ENCODE measurements at regions not wholly inside any gene's neighbourhood (a gene's known extent, or its start where the extent isn't known, plus 50 kb on each side); places are given as distances from the start of the nearest gene placed in this dataset.

DNA sequence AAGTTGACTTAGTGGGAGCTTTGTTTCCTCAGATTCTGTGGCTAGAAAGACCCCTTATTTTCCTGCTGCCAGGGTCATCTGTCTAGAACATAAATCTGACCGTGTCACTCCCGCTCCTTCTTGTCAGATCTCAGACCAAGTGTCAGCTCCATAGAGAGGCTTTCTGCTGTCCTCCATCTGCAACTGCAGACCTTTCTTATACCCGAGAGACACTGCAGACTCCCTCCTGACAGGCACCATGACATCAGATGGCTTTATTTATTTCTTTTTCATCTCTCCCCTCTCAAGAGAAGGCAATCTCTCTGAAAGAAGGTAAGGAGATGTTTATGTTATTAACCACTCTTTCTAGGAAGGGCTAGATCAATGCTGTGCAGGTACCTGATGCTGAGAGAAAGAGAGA lies 726.5 kb downstream of the UQCRFS1 start:
- DNase-seq (ENCODE audit: low spot score) = no peak

DNA sequence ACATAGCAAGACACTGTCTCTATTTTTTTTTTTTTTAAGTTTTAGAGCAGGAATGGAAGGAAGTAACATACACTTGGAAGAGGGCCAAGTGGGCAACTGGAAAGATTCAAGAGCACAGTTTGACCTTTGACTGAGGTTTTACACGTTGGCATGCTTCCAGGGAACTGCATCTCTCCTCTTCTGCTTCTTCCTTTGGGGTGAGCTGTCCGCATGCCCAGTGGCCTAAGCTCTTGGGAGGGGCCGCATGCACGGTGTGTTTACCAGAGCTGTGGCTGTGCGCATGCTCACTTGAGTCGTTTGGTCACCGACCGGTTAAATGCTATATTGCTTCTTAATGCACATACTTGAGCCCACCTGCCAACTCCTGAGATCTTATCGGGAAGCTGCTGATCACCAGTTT lies 727.7 kb downstream of the UQCRFS1 start:
- DNase-seq (ENCODE audit: low spot score) = peak; percentile 38

DNA sequence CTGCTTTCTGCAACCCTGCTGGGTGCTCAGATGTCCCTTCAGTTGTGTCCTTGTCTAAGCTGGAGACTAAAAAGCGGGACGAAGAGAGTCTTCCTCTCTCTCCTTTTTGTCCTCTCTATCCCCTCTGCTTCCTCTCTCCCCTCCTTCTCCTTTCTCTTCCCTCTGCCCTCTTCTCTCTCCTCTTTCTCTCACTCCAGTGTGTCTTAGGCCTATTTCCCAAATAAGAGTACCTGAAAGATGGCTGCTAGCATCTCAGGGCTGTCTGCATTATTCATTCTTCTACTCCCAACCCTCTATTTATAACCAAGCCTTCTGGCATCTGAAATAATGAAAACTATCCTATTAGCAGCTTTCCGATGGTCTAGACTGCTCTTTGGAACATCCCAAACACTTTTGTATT lies 729.8 kb downstream of the UQCRFS1 start:
- DNase-seq (ENCODE audit: low spot score) = no peak

DNA sequence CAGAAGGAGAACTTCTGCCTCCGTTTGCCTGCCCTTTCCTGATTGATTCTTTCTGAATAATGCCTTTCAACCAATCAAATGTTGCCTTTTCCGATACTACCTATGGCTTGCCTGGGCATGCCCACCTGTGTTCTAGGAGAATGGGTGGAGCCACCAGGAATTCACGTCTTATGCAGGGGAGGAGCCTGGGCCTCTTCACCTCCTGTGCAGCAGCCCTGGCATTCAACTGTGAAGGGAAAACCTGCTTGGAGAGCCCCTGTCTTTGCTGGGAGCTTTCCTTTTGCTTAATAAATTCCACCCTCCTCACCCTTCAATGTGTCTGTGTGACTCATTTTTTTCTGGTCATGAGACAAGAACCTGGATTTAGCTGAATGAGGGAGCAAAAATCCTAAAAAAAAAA lies 730.7 kb downstream of the UQCRFS1 start:
- DNase-seq (ENCODE audit: low spot score) = no peak

DNA sequence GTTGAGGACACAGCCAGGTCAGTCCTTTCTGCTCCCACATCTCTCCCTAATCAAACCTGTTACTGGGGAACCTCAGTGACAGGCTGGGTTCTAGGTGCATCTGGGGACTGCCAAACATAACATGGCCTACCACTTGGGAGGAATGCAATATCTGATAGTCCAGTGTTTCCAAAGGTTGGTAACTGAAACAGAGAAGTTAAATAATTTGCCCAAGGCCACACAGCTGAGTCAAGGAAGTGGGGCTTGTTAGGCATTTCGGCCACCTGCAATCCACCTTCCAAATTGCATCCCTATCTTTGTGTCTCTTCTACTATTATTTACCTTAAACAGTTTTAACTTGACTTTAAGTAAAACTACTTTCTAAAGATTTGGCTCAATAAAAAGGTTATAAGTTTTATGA lies 731.3 kb downstream of the UQCRFS1 start:
- DNase-seq (ENCODE audit: low spot score) = no peak

DNA sequence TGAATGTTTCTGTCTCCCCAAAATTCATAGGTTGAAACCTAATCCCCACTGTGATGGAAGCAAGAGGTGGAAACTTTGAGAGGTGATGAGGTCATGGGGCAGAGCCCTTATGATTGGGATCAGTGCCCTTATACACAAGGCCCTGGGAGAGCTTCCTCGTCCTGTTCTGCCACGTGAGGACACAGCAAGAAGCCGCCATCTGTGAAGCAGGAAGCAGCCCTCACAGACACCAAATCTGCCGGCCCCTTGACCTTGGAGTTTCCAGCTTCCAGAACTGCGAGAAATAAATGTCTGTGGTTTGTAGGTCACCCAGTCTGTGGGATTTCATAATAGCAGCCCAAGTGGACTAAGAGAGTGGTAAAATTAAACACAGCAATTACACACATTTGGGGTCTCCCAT lies 737.4 kb downstream of the UQCRFS1 start:
- no peak for DNase-seq (ENCODE audit: low spot score)

DNA sequence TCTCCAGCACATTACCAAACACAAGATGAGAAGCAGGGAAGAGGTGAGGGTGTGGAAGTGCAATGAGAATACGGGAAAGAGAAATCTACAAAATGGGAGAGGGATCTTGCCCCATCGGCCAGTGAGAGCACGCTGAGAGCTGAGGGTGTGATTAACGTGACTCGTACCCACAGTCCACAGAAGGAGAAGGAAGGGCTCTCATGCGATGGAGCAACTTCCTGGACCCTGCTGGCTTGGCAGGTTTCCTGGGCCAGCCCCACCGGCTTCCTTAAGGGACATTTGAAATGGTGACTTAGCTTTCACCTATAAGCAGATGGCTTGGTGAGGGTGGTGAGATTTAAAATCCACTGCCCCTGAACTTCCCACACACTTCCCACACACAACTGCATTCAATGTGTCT lies 740.1 kb downstream of the UQCRFS1 start:
- no peak for DNase-seq (ENCODE audit: low spot score)

DNA sequence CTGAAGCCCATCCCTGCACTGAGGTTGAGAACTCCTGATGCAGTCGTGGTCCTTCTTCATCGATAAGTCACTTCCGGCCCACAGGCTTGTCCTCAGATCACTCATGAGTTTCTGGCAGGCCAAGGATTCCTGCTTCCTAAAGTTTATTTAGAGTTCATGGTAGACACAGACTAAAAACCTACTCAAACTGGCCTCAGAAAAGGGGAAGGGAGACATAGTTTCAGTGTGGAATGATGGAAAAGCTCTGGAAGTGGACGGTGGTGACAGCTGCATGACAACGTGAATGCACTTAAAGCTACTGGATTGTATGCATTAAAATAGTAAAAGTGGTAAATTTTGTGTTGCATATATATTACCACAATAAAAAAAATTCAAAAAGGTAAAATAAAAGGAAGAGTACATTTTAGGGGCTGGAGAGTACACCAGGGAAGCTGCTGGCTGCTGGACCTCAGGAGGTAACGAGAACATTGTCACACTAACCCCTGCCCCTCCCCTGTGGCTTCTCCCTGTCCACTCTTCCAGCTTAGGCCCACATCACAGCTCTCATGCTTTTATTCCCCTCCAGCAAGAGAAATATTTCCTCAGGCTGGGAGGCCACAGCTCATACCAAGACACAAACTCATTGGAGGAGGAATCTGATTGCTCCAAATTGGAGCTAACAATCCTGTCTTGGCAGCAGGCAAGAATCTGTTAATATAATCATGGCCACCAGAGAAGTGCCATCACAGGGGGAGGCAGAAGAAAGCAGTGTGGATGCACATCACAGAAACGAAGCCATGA lies 741.0 kb downstream of the UQCRFS1 start:
- DNase-seq (ENCODE audit: low spot score) = no peak

DNA sequence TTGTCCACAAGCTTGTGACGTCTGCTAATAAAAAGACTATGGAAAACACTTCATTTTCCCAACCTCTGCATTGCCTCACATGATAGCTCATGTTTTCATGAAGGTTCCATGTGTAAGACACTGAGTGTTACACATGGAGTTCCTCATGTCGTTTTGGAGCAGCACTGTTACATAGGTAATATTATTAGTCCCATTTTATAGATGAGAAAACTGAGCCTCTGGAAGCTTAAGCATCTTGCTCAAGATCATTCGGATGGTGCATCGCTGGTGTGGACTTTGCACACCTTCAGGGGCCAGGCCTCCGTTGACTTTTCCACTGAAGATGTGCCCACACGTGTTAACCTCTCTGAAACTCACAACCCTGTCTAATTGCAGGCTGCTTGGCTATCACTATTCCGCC lies 743.4 kb downstream of the UQCRFS1 start:
- no peak for DNase-seq (ENCODE audit: low spot score)

DNA sequence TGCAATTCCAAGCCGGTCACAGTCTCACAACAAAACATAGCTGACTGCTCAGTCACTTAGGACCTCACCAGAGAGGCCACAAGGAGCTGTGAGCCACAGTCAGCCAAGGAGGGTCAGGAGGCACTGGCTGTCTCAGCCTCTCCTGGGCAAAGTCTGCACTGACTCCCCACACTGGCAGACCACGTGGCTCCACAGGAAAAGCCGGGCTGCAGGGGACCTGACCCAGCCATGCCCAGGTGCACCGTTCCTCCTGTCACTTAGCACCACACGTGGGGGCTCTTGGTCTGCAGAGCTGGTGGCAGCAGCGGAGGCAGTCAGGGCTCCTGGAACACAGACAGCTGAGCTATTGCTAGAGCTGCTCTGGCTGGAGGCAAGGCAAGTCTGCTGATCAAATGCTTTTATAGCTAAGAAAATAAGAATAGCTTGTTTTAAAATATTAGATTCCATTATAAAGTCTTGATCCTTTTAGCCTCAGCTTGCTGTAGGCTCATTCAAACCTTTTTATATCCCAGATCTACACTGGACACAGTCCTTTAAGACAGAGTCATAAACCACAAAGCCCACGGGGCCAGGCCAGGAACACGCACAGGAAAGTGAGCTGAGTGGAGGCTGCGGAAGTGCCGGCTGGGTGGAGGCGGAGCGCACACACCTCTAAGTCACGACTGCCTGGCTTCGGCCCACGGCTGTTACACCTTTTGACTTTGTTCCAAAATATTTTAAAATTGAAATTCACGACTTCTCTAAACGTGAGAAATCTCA lies 744.1 kb downstream of the UQCRFS1 start:
- DNase-seq (ENCODE audit: low spot score) = peak; percentile 23

DNA sequence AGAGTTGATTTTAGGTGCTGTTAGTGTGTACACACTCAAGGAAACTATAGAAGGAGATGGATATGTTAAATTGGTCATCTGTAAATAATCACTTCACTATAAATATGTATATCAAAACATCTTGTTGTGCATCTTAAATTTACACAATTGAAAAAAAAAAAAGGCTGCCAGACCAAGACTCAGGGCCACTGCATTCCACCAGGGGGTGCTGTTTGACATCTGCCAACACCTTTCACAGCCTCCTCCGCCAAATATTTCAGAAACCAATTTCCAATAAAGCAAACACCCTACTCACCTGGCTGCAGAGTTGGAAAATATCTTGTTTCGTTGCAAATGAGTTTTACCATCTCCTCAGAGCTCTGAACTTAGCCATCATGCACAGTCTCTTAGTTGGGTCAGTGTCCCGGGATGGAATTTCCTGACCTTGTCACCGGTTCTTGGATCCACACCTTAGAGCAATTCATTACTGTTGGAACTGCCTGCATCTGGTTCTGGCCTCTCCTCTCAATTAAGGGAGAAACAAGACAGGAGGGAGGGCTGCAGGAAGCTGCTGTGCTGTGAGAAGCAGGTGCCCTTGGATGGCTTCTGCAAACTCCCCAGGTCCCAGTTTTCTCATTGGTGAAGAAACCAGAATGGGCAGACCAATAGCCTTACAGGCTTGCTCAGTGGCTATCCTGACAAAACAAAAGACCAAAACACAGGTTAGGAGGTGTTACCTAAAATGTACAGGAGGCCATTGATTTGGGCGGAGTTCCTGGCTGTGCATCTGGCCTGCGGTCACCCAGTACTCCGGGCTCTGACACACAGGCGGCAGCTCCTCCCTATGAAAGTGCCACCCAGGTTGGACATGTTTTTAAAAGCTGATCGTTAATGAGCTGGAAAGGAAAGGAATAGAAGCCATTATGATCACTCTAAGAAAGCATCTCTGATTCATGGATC lies 746.6 kb downstream of the UQCRFS1 start:
- peak; percentile 76 for DNase-seq (ENCODE audit: low spot score)

DNA sequence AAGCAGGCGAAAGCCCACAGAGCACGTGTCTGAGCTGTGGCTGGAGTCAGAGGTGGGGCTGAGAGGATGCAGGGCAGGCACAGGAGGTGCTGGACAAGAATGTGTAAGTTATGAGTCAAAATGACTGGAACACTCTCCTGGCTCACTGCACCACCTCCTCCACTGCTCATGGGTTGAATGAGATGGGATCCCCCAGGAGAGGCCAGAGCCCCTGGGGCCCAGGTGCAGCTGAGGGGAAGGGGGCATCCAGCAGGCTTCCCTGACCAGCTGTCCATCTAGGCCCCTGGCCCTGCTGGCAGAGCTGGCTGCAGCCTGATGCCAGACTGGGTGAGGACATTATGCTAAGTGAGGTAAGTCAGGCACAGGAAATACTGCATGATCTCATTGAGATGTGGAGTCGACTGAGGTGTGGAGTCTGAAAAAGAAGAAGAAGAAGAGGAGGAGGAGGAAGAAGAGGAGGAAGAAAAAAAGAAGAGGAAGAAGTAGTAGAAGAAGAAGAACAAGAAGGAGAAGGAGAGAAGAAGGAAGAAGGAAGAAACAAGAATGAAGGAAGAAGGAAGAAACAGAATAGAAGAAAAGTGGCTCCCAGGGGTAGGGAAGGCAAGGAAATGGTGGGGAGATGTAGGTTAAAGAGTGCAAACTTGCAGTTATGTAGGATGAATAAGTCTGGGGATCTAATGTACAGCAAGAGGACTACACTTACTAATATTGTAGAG lies 747.4 kb downstream of the UQCRFS1 start:
- no peak for DNase-seq (ENCODE audit: low spot score)

DNA sequence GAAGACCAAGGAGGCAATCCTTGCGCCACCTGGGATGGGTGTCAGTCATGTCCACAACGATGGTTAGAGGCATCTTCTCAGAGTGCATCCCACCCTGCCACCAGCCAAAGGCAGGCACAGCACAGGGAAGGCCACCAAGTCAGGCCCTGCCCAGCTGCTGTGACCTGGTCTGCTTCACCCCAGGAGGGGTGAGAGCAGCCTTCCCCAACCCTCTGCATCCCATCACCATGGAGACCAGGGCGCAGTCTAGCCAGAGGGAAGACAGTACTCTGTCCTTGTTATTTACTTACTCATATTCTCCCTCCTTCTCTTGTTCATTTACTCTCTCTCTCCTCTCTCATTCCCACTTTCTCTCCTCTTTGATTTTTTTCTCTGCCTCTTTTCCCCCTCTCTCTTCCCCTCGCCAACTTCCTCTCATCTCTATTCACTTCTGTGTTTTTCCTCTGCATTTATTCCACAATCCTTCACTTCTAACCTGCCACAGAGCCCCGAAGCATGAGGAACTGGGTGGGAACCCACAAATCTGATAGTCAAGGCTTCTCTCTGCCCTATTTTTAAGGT lies 749.4 kb downstream of the UQCRFS1 start:
- DNase-seq (ENCODE audit: low spot score) = no peak

DNA sequence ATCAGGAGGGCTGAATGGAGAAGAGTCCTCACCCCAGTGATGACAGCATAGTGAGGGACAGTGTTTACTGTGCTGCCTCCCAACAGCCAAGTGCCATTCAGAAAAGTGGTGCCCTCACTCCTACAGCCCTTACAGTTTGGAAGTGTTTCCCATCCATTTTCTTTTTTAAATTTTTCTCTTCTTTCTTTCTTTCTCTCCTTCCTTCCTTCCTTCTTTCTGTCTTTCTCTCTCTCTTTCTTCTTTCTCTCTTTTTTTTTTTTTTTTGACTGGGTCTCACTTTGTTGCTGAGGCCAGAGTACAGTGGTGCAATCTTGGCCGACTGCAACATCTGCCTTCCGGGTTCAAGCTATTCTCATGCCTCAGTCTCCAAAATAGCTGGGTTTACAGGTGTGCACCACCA lies 755.3 kb downstream of the UQCRFS1 start:
- DNase-seq (ENCODE audit: low spot score) = no peak

DNA sequence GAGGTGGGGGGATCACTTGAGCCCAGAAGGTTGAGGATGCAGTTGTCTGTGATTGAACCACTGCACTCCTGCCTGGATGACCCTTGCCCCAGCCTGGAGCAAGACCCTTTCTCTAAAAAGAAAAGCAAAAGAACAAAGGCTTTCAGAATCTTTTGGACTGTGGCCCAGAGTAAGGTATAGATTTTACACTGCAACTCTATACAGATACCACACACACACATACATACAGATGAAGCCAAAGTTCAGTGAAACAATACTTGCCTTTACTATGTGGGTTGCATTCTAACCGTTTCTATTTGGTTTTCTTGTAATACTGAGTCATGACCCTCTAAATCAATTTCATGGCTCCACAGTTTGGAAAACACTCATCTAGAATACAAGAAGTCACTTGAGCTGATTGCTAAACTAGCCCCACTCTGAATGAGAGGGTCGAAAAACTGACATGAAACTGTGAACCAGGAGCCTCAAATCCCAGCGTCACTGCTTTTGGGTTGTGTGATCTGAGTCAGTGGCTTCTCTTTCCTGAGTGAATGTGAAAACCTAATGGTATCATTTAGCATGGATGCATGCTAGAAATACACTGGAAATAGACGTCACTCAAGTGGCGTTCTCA lies 756.1 kb downstream of the UQCRFS1 start:
- DNase-seq (ENCODE audit: low spot score) = no peak

DNA sequence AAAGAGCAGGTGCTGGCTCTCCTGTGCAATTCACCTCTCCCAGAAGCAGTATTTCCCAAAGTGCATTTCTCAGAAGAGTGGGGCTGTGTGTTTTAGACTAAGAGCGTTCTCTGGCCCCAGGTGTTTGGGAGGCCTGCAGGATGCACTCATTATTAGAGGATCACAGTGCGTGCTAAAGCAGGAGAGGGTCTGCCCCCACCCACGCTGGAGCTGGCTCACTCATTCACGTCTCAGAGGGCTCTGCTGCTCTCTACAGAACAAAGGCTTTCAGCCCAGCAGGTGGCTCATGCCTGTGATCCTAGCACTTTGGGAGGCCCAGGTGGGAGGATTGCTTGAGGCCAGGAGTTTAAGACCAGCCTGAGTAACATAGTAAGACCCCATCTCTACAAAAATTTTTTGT lies 756.7 kb downstream of the UQCRFS1 start:
- no peak for DNase-seq (ENCODE audit: low spot score)

DNA sequence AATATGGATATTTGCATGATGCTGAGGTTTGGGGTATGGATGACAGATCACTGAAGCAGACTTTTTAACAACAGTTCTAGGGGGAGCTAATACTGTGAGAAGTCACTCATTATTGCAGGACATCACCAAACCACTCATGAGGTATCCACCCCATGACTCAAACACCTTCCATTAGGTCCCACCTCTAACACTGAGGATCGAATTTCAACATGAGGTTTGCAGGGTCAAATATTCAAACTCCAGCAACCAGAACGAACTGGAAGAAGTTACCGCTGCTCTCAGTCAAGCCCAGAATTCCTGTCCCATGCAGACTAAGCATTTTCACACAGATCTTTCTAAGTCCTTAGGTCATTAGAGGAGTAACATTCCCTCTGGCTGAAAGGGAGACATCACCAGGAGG lies 758.9 kb downstream of the UQCRFS1 start:
- DNase-seq (ENCODE audit: low spot score) = no peak

DNA sequence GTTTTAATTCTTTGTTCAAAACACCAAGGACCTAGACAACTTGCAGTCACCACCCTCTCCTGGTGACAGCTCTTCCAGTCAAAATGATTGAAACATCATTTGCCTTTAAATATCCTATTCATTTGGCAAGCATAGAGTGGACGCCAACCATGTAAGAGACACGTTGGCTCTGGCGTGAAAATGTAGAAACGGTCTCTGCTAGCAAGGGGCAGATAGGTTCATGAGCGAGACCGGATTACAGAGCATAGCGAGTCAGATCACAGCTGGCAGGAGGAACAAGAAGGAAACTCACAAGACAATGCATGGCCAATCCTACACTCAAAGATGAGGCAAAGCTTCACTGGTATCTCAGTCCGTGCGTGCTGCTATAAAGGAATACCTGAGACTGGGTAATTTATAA lies 759.5 kb downstream of the UQCRFS1 start:
- no peak for DNase-seq (ENCODE audit: low spot score)

DNA sequence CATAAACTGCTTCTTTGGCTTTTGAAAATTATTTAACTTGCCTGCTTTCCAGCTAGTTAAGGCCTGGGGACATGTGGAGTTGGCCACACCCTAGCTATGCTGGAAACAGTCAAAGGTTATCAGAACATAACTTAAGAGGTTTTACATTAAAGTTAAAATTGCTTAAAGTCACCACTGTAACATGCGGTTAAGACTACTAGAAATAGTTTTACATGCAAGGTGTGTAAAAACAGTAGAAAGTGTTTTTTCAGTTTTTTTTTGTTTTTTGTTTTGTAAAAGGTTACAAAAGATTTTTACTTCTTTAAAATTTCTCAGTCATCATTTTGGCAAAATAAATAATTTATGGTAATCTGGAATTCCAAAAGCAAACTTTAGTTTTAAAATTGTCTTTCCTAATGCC lies 763.1 kb downstream of the UQCRFS1 start:
- DNase-seq (ENCODE audit: low spot score) = no peak

DNA sequence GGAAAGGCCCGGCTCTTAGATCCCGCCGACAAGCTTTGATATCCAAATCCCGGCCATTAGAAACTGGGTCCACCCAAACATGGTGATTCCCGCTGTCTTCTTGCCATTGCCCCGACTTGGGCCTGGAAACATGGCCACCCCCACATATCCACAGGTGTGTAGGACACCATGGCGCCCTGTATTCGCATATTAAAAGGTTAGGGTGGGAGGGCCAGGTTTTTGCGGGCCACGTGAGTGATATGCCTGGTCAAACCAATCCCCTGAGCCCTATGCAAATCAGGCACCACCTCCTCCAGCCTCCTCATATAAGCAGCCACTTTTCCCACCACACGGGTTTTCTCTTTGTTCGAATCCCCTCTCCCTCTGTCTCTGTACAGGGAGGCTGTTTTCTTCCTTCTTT lies 766.4 kb downstream of the UQCRFS1 start:
- no peak for DNase-seq (ENCODE audit: low spot score)

DNA sequence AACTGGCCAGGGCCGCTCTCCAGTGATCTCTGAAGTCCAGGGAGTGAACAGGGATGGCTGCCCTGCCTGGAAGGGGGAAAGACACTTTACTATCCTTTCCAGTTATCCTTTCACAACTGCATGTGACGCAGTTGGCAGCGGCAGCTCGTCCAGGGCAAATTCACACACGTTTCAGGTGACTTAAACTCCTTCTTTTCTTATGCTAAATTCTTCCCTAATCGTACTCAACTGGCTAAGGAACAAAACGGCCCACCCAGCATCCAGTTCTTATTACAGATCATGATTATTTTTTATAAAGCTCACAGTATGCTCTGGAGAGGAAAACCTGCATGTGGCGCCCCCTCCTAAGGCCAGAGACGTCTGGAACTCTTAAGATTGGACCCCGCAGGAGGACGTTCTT lies 767.1 kb downstream of the UQCRFS1 start:
- DNase-seq (ENCODE audit: low spot score) = no peak

Measured in HT-29 (cell line).